GM12892 (cell line): ENCODE measurements at regions not wholly inside any gene's neighbourhood (a gene's known extent, or its start where the extent isn't known, plus 50 kb on each side); places are given as distances from the start of the nearest gene placed in this dataset.

Source experiments
- POLR2A ChIP-seq: IDR thresholded peaks from 2 replicates; pipeline ENCODE4 v1.6.1; 2011; ENCODE audit warnings: low read depth, low read length, control low read depth
- POLR2AphosphoS5 ChIP-seq: IDR thresholded peaks from 2 replicates; pipeline ENCODE4 v1.6.1; 2011; ENCODE audit warnings: low read depth, low read length, control low read depth

GRCh38 chr5:66273121-66273520 is 129.0 kb downstream of the SREK1 start:
- TF ChIP-seq POLR2AphosphoS5, result no peak
- TF ChIP-seq POLR2A, result no peak
